LNCAP (cell line): ENCODE measurements at regions not wholly inside any gene's neighbourhood (a gene's known extent, or its start where the extent isn't known, plus 50 kb on each side); places are given as distances from the start of the nearest gene placed in this dataset.
A peak's percentile ranks its signal among the peaks of the same experiment; 100 is the strongest.

ENCODE experiments used
- CTCF ChIP-seq: fragments of 450-650 bp; IDR thresholded peaks from 2 replicates; pipeline ENCODE4 v1.5.1; 2017; ENCODE audit warnings: mild to moderate bottlenecking

GRCh38 chr4:10173037-10173753 lies 56.6 kb upstream of the WDR1 start:
- TF ChIP-seq CTCF, result peak; percentile 27; the same call in 1 of the 2 replicates

- TF ChIP-seq CTCF, result no peak
Observed at GRCh38 chr4:10172278-10172921, 55.8 kb upstream of the WDR1 start.

- TF ChIP-seq CTCF, result no peak
Observed at GRCh38 chr4:10171055-10171454, 54.5 kb upstream of the WDR1 start.

- TF ChIP-seq CTCF, result no peak
Observed at GRCh38 chr4:10169839-10170387, 53.3 kb upstream of the WDR1 start.

GRCh38 chr4:10168151-10168550 lies 51.6 kb upstream of the WDR1 start:
- no peak for TF ChIP-seq CTCF

GRCh38 chr4:10167201-10167600 lies 50.6 kb upstream of the WDR1 start:
- TF ChIP-seq CTCF, result no peak
